B cell (primary cell): ENCODE measurements at regions not wholly inside any gene's neighbourhood (a gene's known extent, or its start where the extent isn't known, plus 50 kb on each side); places are given as distances from the start of the nearest gene placed in this dataset.

Source experiments
- ATAC-seq: fragments of 200-7000 bp; cut with Tn5 transposase; one replicate; pipeline ENCODE4 v1.10.0; 2021; ENCODE audit warnings: low read depth, mild to moderate bottlenecking, moderate number of reproducible peaks, moderate library complexity
- CTCF ChIA-PET: fragments of 350-600 bp; sonication (Branson Sonifier 250); formaldehyde crosslinking; loops from one replicate; lab custom pipeline; 2021; ENCODE audit warnings: antibody characterized with exemption, inconsistent platforms; lab: Charles Lee
- POLR2A ChIA-PET: fragments of 350-600 bp; sonication (Branson Sonifier 250); formaldehyde crosslinking; loops from one replicate; lab custom pipeline; 2021; ENCODE audit warnings: antibody characterized with exemption; lab: Charles Lee
- DNase-seq: peaks from one replicate; pipeline ENCODE4 v3.0.0; 2013
- H2AFZ ChIP-seq: 2 replicates; pipeline ENCODE4 v1.6.1; 2012; ENCODE audit warnings: mild to moderate bottlenecking, low read depth, low read length; ENCODE audit not compliant: insufficient read depth, poor library complexity, severe bottlenecking
- H3K27ac ChIP-seq, 2 donors: 1 replicate in 1 of 2; 2 replicates in 1 of 2; pipeline ENCODE4 v1.5.1; 2012 to 2013; ENCODE audit warnings: low read length in 2 of 2, mild to moderate bottlenecking in 2 of 2, moderate library complexity in 1 of 2
- H3K27me3 ChIP-seq, 4 experiments: fragments of 200-600 bp in 1 of 4; sonication (generic) in 1 of 4; replicated peaks in 1 of 4; 1 replicate in 2 of 4; 2 replicates in 2 of 4; pipeline versions ENCODE4 v1.6.1 to v1.7.0; 2013 to 2016; ENCODE audit warnings: low read length in 3 of 4, mild to moderate bottlenecking in 2 of 4, mixed read lengths in 1 of 4, moderate library complexity in 1 of 4; ENCODE audit not compliant: insufficient read depth in 4 of 4, control insufficient read depth in 3 of 4; ENCODE audit errors: control extremely low read depth in 1 of 4
- H3K36me3 ChIP-seq, 2 experiments: replicated peaks in 1 of 2; 1 replicate in 1 of 2; 2 replicates in 1 of 2; pipeline versions ENCODE4 v1.6.1 to v1.7.1; 2013; ENCODE audit warnings: low read length in 1 of 2; ENCODE audit not compliant: insufficient read depth in 2 of 2, control insufficient read depth in 1 of 2; ENCODE audit errors: control extremely low read depth in 1 of 2, extremely low read depth in 1 of 2
- H3K4me1 ChIP-seq, 2 donors: fragments of 200-600 bp in 1 of 2; sonication (generic) in 1 of 2; 1 replicate in 1 of 2; 2 replicates in 1 of 2; pipeline versions ENCODE4 v1.5.1 to v1.6.1; 2013 to 2017; ENCODE audit warnings: low read length in 2 of 2; ENCODE audit not compliant: control insufficient read depth in 2 of 2, insufficient read depth in 2 of 2
- H3K4me2 ChIP-seq: replicated peaks from 2 replicates; pipeline ENCODE3; 2012; ENCODE audit warnings: mild to moderate bottlenecking, low read depth, low read length; ENCODE audit not compliant: poor library complexity, severe bottlenecking
- H3K4me3 ChIP-seq, 5 experiments: fragments of 200-600 bp in 1 of 5; sonication (generic) in 1 of 5; 1 replicate in 3 of 5; 2 replicates in 2 of 5; pipeline versions ENCODE4 v1.5.1 to v1.7.0; 2011 to 2016; ENCODE audit warnings: low read length in 4 of 5, mild to moderate bottlenecking in 4 of 5, low read depth in 2 of 5, control low read depth in 1 of 5, moderate library complexity in 1 of 5; ENCODE audit not compliant: insufficient read depth in 1 of 5; ENCODE audit errors: control extremely low read depth in 1 of 5, extremely low read depth in 1 of 5
- H3K79me2 ChIP-seq: fragments of 200-600 bp; sonication (generic); one replicate; pipeline ENCODE4 v1.6.0; 2016; ENCODE audit warnings: low read length; ENCODE audit not compliant: control insufficient read depth, insufficient read depth
- H3K9ac ChIP-seq: fragments of 200-600 bp; sonication (generic); 2 replicates; pipeline ENCODE4 v1.6.1; 2017; ENCODE audit warnings: mild to moderate bottlenecking, low read length, moderate library complexity
- H3K9me3 ChIP-seq, 3 donors: one replicate each; pipeline versions ENCODE4 v1.6.1 to v1.7.1; 2013; ENCODE audit warnings: low read length in 2 of 3; ENCODE audit not compliant: control insufficient read depth in 2 of 3, insufficient read depth in 1 of 3; ENCODE audit errors: control extremely low read depth in 1 of 3
- H4K20me1 ChIP-seq: 2 replicates; pipeline ENCODE4 v1.6.0; 2012; ENCODE audit warnings: mild to moderate bottlenecking, low read length; ENCODE audit not compliant: insufficient read depth, control insufficient read depth, poor library complexity, severe bottlenecking
- H3K27ac Mint-ChIP-seq: one replicate; pipeline ENCODE4 v1.8.0; 2021; ENCODE audit warnings: mixed read lengths
- H3K27me3 Mint-ChIP-seq: one replicate; pipeline ENCODE4 v1.8.0; 2021; ENCODE audit warnings: mixed read lengths
- H3K4me1 Mint-ChIP-seq: one replicate; pipeline ENCODE4 v1.8.0; 2021; ENCODE audit warnings: mixed read lengths
- H3K4me3 Mint-ChIP-seq: one replicate; pipeline ENCODE4 v1.8.0; 2021; ENCODE audit warnings: mixed read lengths
- H3K9me3 Mint-ChIP-seq: one replicate; pipeline ENCODE4 v1.8.0; 2022; ENCODE audit warnings: mixed read lengths; ENCODE audit not compliant: insufficient read depth
- CTCF ChIP-seq: fragments of 200-600 bp; IDR thresholded peaks from one replicate; pipeline ENCODE4 v1.8.0; 2022; ENCODE audit warnings: antibody characterized with exemption, mild to moderate bottlenecking
- EZH2 ChIP-seq: IDR thresholded peaks from 2 replicates; pipeline ENCODE4 v1.6.1; 2012; ENCODE audit warnings: borderline replicate concordance, low read depth, mild to moderate bottlenecking, moderate library complexity, low read length; ENCODE audit not compliant: insufficient read depth, poor library complexity, severe bottlenecking
- WGBS: methylation state at CpG from one replicate; pipeline ENCODE4 v1.1.5; 2013; ENCODE audit warnings: missing lambda C conversion rate; ENCODE audit not compliant: insufficient coverage; 5-methylcytosine and 5-hydroxymethylcytosine counted together
- intact Hi-C: fragments of 100-400 bp; cut with micrococcal nuclease; formaldehyde crosslinking; loops from one replicate; pipeline ENCODE4 v1.10.0; 2022

- Mint-ChIP-seq H3K9me3 (no peaks in the 10 kb centered on the region), H3K27ac (no peak overlapping the region), H3K4me3 (no peak overlapping the region), H3K4me1 (no peaks in the 10 kb centered on the region), H3K27me3 (peaks cover 14% of the 10 kb centered on the region)
- Histone ChIP-seq H3K9me3 (no peaks in the 10 kb centered on the region), H2AFZ (no peak overlapping the region), H3K79me2 (no peaks in the 10 kb centered on the region), H3K4me2 (no peak overlapping the region), H3K4me3 (no peak overlapping the region), H3K27ac (no peak overlapping the region), H3K4me1 (no peaks in the 10 kb centered on the region), H3K27me3 (peaks cover 0 to 5% (median 0%) of the 10 kb centered on the region in 4 experiments), H3K36me3 (no peaks in the 10 kb centered on the region), H3K9ac (no peak overlapping the region), H4K20me1 (no peaks in the 10 kb centered on the region)
- POLR2A ChIA-PET, result no interaction called here
- CTCF ChIA-PET, result no interaction called here
- no peak for TF ChIP-seq EZH2
- no peak for TF ChIP-seq CTCF
- ATAC-seq (no peak), DNase-seq (no peak)
- WGBS, result 40% methylated on average over 5 of the region's 11 CpGs
- intact Hi-C loops, result no loop called here
Observed at GRCh38 chr12:105822131-105823105, 316.3 kb downstream of the NUAK1 start.

- Histone ChIP-seq H3K36me3 (no peaks in the 10 kb centered on the region), H2AFZ (no peak overlapping the region), H3K79me2 (no peaks in the 10 kb centered on the region), H3K4me1 (no peaks in the 10 kb centered on the region), H4K20me1 (no peaks in the 10 kb centered on the region), H3K27ac (no peak overlapping the region), H3K27me3 (peaks cover 0 to 5% (median 0%) of the 10 kb centered on the region in 4 experiments), H3K4me2 (no peak overlapping the region), H3K4me3 (no peak overlapping the region), H3K9me3 (no peaks in the 10 kb centered on the region), H3K9ac (no peak overlapping the region)
- ATAC-seq (no peak), DNase-seq (no peak)
- Mint-ChIP-seq H3K4me3 (no peak overlapping the region), H3K4me1 (no peaks in the 10 kb centered on the region), H3K27me3 (peaks cover 14% of the 10 kb centered on the region), H3K9me3 (no peaks in the 10 kb centered on the region), H3K27ac (no peak overlapping the region)
- TF ChIP-seq CTCF (no peak), EZH2 (no peak)
- CTCF ChIA-PET, result no interaction called here
- WGBS, result 20% methylated on average over 3 of the region's 3 CpGs
- intact Hi-C loops, result no loop called here
- POLR2A ChIA-PET, result no interaction called here
Observed at GRCh38 chr12:105823810-105824209, 314.9 kb downstream of the NUAK1 start.
